ENCODE measurements at regions not wholly inside any gene's neighbourhood (a gene's known extent, or its start where the extent isn't known, plus 50 kb on each side); places are given as distances from the start of the nearest gene placed in this dataset.
A peak's percentile ranks its signal among the peaks of the same experiment; 100 is the strongest.

DNA sequence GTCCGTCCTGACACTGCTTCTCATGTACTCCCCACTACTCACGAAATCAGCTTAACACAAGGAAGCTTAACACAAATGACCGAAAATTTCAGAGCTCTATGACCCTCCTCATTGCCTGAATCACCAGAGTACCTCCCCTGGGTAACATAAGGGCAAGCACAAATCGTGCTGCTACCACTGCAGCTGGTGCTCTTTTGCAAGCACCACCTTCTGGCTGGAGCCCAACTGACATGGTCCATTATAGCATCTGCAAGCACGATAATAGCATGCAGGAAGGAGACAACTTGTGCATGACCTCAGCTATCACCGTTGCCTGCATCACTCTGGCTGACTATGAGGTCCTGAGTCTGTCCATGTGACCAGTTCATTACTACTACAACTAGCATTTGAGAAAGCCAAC, 308.0 kb downstream of the TEX13C start:
- in situ Hi-C loops (cut with MboI; ENCODE audit: low sequenced_read_pairs, unreplicated experiment) = no loop called here
- no peak for DNase-seq (ENCODE audit: low spot score)
- TF ChIP-seq, protein P1, sequence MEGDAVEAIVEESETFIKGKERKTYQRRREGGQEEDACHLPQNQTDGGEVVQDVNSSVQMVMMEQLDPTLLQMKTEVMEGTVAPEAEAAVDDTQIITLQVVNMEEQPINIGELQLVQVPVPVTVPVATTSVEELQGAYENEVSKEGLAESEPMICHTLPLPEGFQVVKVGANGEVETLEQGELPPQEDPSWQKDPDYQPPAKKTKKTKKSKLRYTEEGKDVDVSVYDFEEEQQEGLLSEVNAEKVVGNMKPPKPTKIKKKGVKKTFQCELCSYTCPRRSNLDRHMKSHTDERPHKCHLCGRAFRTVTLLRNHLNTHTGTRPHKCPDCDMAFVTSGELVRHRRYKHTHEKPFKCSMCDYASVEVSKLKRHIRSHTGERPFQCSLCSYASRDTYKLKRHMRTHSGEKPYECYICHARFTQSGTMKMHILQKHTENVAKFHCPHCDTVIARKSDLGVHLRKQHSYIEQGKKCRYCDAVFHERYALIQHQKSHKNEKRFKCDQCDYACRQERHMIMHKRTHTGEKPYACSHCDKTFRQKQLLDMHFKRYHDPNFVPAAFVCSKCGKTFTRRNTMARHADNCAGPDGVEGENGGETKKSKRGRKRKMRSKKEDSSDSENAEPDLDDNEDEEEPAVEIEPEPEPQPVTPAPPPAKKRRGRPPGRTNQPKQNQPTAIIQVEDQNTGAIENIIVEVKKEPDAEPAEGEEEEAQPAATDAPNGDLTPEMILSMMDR (IDR thresholded peaks at IDR 0.05; ENCODE audit: borderline replicate concordance, control extremely low read depth, extremely low read depth, insufficient read depth, missing control alignments) = no peak

- in situ Hi-C loops (cut with MboI; ENCODE audit: low sequenced_read_pairs, unreplicated experiment) = no loop called here
- TF ChIP-seq, protein P1 (IDR thresholded peaks at IDR 0.05; ENCODE audit: borderline replicate concordance, control extremely low read depth, extremely low read depth, insufficient read depth, missing control alignments) = no peak
- no peak for DNase-seq (ENCODE audit: low spot score)
Observed at GRCh38 chrX:125628435-125628834, 308.8 kb downstream of the TEX13C start.

DNA sequence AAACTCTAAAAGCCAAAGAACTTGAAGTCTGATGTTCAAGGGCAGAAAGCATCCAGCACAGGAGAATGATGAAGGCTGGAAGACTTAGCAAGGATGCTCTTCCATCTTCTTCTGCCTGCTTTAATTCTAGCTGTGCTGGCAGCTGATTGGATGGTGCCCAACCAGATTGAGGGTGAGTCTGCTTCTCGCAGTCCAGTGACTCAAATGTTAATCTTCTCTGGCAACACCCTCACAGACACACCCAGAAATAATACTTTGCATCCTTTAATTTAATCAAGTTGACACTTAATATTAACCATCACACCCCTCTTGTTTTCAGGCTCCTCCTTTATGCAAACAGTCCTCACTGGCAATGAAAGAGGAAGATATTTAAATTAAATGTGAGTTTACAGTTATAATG, 321.7 kb downstream of the TEX13C start:
- in situ Hi-C loops (cut with MboI; ENCODE audit: low sequenced_read_pairs, unreplicated experiment) = no loop called here
- DNase-seq (ENCODE audit: low spot score) = no peak
- TF ChIP-seq, protein P1 (IDR thresholded peaks at IDR 0.05; ENCODE audit: borderline replicate concordance, control extremely low read depth, extremely low read depth, insufficient read depth, missing control alignments) = no peak

DNA sequence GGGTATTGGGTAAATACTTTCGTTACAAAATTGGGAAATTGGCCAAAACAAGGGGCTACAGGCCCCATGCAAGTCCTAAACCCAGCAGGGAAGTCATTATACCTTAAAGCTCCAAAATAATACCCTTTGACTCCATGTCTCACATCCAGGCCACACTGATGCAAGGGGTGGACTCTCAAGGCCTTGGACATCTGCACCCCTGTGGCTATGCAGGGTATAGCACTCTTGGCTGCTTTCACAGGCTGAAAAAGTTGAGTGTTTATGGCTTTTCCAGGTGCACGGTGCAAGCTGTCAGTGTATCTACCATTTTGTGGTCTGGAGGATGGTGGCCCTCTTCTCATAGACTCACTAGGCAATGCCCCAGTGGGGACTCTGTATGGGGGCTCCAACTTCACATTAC, 326.5 kb downstream of the TEX13C start:
- TF ChIP-seq, protein P1 (IDR thresholded peaks at IDR 0.05; ENCODE audit: borderline replicate concordance, control extremely low read depth, extremely low read depth, insufficient read depth, missing control alignments) = peak; percentile 27
- no peak for DNase-seq (ENCODE audit: low spot score)
- in situ Hi-C loops (cut with MboI; ENCODE audit: low sequenced_read_pairs, unreplicated experiment) = no loop called here

GRCh38 chrX:125651426-125651825, 331.8 kb downstream of the TEX13C start:
- TF ChIP-seq, protein P1 (IDR thresholded peaks at IDR 0.05; ENCODE audit: borderline replicate concordance, control extremely low read depth, extremely low read depth, insufficient read depth, missing control alignments) = no peak
- no peak for DNase-seq (ENCODE audit: low spot score)
- in situ Hi-C loops (cut with MboI; ENCODE audit: low sequenced_read_pairs, unreplicated experiment) = no loop called here

DNA sequence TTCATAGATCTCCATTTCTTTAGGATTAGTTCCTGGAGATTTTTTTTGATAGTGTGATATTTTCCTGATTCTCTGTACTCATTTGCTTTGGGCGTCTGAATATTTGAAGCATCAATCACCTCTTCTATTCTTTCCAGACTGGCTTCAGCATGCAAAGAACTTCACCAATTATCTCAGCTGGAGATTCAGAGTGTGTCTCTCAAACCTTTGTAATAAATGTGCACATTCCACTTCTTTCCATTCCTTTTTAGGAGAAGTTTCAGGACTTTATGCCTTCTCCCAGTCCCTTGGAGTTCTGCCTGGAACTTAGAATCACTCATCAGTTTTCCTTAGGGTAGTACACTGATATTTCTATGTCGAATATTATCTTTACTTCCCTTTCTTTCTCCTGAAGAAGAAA, 334.8 kb downstream of the TEX13C start:
- in situ Hi-C loops (cut with MboI; ENCODE audit: low sequenced_read_pairs, unreplicated experiment) = no loop called here
- TF ChIP-seq, protein P1 (IDR thresholded peaks at IDR 0.05; ENCODE audit: borderline replicate concordance, control extremely low read depth, extremely low read depth, insufficient read depth, missing control alignments) = no peak
- DNase-seq (ENCODE audit: low spot score) = no peak

- no peak for DNase-seq (ENCODE audit: low spot score)
- TF ChIP-seq, protein P1 (IDR thresholded peaks at IDR 0.05; ENCODE audit: borderline replicate concordance, control extremely low read depth, extremely low read depth, insufficient read depth, missing control alignments) = no peak
- in situ Hi-C loops (cut with MboI; ENCODE audit: low sequenced_read_pairs, unreplicated experiment) = no loop called here
Observed at GRCh38 chrX:125673758-125674157, 354.1 kb downstream of the TEX13C start.
